Mesodermal cell (in vitro differentiated cells): ENCODE measurements at regions not wholly inside any gene's neighbourhood (a gene's known extent, or its start where the extent isn't known, plus 50 kb on each side); places are given as distances from the start of the nearest gene placed in this dataset.

ENCODE experiments used
- H3K27ac ChIP-seq: 2 replicates; pipeline ENCODE4 v1.7.0; 2013; ENCODE audit warnings: mild to moderate bottlenecking, low read depth, low read length, moderate library complexity; ENCODE audit not compliant: severe bottlenecking
- H3K36me3 ChIP-seq: 2 replicates; pipeline ENCODE4 v1.7.1; 2013; ENCODE audit warnings: mild to moderate bottlenecking, low read length, moderate library complexity; ENCODE audit not compliant: control insufficient read depth, insufficient read depth
- H3K4me1 ChIP-seq: one replicate; pipeline ENCODE4 v1.7.1; 2013; ENCODE audit warnings: mild to moderate bottlenecking, low read length; ENCODE audit not compliant: insufficient read depth, control insufficient read depth, poor library complexity, severe bottlenecking
- H3K4me3 ChIP-seq: 2 replicates; pipeline ENCODE4 v1.7.0; 2013; ENCODE audit warnings: low read length, control low read depth, mild to moderate bottlenecking; ENCODE audit not compliant: insufficient read depth, poor library complexity, severe bottlenecking; ENCODE audit errors: extremely low read depth
- H3K9me3 ChIP-seq: 2 replicates; pipeline ENCODE4 v1.7.1; 2013; ENCODE audit warnings: mild to moderate bottlenecking, low read length, moderate library complexity; ENCODE audit not compliant: control insufficient read depth
- WGBS, 2 experiments: methylation state at CpG; one replicate each; pipeline ENCODE4 v1.1.5; 2013; ENCODE audit warnings: missing lambda C conversion rate in 2 of 2; ENCODE audit not compliant: insufficient coverage in 2 of 2; 5-methylcytosine and 5-hydroxymethylcytosine counted together

DNA sequence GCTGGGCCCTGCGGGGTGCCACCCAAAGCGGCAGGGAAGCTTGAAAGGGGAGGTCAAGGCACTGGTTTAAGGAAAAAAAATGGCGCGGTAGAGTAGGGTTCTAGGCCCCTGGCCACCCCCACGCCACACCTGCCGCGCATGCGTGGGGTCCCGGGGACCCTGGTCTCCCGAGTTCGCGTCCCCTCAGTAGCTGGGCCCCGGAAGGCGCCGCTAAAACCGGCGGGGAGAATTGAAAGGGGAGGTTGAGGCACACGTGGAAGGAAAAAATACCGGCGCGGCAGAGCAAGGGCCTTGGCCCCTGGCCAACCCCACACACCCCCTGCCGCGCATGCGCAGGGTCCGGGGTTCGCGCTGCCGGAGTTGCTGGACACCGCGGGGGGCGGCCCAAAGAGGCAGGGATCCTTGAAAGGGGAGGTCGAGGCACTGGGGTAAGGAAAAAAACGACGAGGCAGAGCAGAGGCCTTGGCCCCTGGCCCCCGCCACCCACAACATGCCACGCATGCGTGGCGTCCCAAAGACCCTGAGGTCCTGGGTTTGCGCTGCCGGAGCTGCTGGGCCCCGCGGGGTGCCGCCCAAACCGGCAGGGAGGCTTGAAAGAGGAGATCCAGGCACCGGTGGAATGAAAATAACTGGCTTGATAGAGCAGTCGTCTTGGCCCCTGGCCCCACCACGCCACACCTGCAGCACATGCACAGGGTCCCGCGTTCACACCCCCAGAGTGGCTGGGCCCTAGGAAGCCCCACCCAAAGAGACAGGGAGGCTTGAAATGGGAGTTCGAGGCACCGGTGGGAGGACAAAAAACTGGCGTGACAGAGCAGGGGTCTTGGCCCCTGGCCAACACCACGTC, 314.5 kb downstream of the ALG10 start:
- Histone ChIP-seq H3K4me1 (no peaks in the 10 kb centered on the region), H3K27ac (no peak overlapping the region), H3K4me3 (no peak overlapping the region), H3K36me3 (no peaks in the 10 kb centered on the region), H3K9me3 (peaks cover 55% of the 10 kb centered on the region)
- WGBS, 2 experiments: 86 to 88% methylated on average over 44 to 47 of the region's 53 CpGs

DNA sequence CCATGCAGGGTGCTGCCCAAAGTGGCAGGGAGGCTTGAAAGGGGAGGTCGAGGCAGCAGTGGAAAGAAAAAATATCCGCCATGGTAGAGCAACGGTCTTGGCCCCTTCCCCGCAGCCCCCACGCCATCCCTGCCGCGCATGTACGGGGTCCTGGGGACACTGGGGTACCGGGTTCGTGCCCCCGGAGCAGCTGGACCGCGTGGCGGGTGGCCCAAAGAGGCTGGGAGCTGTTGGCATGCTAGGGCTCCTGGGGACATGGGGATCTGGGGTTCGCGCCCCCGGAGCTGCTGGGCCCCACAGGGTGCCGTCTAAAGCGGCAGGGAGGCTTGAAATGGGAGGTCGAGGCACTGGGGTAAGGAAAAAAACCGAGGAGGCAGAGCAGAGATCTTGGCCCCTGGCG, 316.5 kb downstream of the ALG10 start:
- H3K4me1 ChIP-seq: no peaks in the 10 kb centered on the region
- no peak overlapping the region for H3K27ac ChIP-seq
- H3K36me3 ChIP-seq: no peaks in the 10 kb centered on the region
- H3K4me3 ChIP-seq: no peak overlapping the region
- WGBS, 2 experiments: 79 to 83% methylated on average over 21 to 22 of the region's 22 CpGs
- H3K9me3 ChIP-seq: peaks cover 65% of the 10 kb centered on the region

DNA sequence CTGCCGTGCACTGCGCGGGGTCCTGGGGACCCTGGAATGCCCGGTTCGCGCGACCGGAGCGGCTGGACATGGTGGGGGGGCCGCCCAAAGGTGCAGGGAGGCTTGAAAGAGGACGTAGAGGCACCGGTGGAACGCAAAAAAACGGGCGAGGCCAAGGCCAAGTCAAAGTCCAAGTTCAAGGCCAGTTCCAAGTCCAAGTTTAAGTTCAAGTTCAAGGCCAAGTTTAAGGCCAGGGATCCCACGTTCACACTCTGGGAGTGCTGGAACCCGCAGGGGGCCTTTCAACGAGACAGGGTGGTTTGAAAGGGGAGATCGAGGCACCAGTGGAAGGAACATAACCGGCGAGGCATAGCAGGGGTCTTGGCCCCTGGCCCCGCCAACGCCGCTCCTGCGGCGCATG, 317.6 kb downstream of the ALG10 start:
- H3K4me1 ChIP-seq: no peaks in the 10 kb centered on the region
- 80 to 82% methylated on average over 19 to 25 of the region's 26 CpGs for WGBS, 2 experiments
- H3K36me3 ChIP-seq: no peaks in the 10 kb centered on the region
- H3K4me3 ChIP-seq: no peak overlapping the region
- peaks cover 58% of the 10 kb centered on the region for H3K9me3 ChIP-seq
- no peak overlapping the region for H3K27ac ChIP-seq

DNA sequence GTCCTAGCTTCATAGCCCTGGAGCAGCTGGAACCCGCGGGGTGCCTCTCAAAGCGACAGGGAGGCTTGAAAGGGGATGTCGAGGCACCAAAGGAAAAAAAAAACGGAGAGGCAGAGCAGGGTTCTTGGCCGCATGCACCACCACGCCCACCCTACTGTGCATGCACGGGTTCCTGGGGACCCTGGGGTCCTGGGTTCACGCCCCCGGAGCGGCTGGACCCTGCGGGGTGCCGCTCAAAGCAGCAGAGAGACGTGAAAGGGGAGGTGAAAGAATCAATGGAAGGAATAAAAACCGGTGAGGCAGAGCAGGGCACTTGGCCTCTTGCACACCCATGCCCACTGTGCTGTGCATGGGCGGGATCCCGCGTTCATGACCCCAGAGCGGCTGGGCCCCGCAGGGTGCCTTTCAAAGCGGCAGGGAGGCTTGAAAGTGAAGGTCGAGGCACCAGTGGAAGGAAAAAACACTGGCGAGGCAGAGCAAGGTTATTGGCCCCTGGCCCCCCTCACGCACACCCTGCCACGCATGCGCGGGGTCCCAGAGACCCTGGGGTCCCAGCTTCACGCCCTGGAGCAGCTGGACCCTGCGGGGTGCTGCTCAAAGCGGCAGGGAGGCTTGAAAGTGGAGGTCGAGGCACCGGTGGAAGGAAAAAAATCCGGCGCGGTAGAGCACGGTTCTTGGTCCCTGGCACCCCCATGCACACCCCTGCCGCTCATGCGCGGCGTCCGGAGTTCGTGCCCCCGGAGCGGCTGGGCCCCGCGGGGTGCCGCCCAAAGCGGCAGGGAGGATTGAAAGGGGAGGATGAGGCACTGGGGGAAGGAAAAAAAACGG, 318.5 kb downstream of the ALG10 start:
- H3K9me3 ChIP-seq: peaks cover 51% of the 10 kb centered on the region
- WGBS, 2 experiments: 68 to 69% methylated on average over 40 to 42 of the region's 49 CpGs
- H3K4me1 ChIP-seq: no peaks in the 10 kb centered on the region
- H3K4me3 ChIP-seq: no peak overlapping the region
- no peak overlapping the region for H3K27ac ChIP-seq
- H3K36me3 ChIP-seq: no peaks in the 10 kb centered on the region

DNA sequence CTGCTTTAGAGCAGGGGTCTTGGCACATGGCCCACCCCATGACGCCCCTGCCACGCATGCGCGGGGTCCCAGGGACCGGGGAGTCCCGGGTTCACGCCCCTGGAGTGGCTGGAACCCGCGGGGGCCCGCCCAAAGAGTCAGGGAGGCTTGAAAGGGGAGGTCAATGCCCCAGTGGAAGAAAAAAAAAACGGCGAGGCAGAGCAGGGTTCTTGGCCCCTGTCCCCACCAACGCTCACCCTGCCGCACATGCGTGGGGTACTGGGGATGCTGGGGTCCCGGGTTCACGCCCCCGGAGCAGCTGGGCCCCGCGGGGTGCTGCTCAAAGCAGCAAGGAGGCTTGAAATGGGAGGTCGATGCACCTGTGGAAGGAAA, 319.1 kb downstream of the ALG10 start:
- no peak overlapping the region for H3K4me3 ChIP-seq
- WGBS, 2 experiments: 66 to 70% methylated on average over 18 to 21 of the region's 21 CpGs
- peaks cover 53% of the 10 kb centered on the region for H3K9me3 ChIP-seq
- H3K27ac ChIP-seq: no peak overlapping the region
- no peaks in the 10 kb centered on the region for H3K36me3 ChIP-seq
- H3K4me1 ChIP-seq: no peaks in the 10 kb centered on the region

DNA sequence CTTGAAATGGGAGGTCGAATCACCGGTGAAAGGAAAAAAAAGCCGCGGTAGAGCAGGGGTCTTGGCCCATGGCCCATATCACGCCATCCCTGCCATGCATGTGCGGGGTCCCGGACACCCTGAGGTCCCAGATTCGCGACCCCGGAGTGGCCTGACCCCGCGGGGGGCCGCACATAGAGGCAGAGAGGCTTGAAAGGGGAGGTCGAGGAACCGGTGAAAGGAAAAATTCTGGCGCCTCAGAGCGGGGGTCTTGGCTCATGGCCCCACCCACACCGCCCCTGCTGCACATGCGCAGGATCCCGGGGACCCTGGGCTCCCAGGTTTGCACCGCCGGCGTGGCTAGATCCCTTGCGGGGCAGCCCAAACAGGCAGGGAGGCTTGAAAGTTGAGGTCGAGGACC, 319.8 kb downstream of the ALG10 start:
- Histone ChIP-seq H3K4me3 (no peak overlapping the region), H3K27ac (no peak overlapping the region), H3K36me3 (no peaks in the 10 kb centered on the region), H3K4me1 (no peaks in the 10 kb centered on the region), H3K9me3 (peaks cover 60% of the 10 kb centered on the region)
- WGBS, 2 experiments: 76 to 78% methylated on average over 23 to 24 of the region's 25 CpGs

DNA sequence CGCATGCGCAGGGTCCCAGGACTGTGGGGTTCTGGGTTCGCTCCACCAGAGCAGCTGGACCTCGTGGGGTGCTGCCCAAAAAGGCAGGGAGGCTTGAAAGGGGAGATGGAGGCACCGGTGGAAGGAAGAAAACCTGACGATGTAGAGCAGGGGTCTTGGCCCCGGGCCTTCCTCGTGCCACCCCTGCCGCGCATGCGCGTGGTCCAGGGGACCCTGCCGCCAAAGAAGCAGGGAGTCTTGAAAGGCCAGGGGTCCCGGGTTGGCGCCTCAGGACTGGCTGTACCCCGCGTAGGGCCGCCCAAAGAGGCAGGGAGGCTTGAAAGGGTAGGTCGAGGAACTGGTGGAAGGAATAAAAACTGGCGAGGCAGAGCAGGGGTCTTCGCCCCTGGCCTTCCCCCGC, 321.0 kb downstream of the ALG10 start:
- Histone ChIP-seq H3K36me3 (no peaks in the 10 kb centered on the region), H3K4me3 (no peak overlapping the region), H3K9me3 (peaks cover 70% of the 10 kb centered on the region), H3K4me1 (no peaks in the 10 kb centered on the region), H3K27ac (no peak overlapping the region)
- WGBS, 2 experiments: 89 to 96% methylated on average over 16 to 21 of the region's 22 CpGs

DNA sequence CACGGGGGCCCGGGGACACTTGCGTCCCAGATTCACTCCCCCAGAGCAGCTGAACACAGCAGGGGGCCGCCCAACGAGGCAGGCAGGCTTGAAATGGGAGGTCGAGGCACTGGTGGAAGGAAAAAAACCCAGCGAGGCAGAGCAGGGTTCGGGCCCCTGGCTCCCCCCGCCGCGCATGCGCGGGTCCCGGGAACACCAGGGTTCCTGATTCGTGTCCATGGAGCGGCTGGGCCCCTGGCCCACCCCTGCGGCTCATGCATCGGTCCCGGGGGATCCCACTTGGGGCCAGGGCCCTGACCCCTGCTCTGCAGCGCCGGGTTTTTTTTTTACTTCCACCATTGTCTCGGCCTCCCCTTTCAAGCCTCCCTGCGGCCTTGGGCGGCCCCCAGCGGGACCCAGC, 321.5 kb downstream of the ALG10 start:
- Histone ChIP-seq H3K9me3 (peaks cover 69% of the 10 kb centered on the region), H3K4me1 (no peaks in the 10 kb centered on the region), H3K36me3 (no peaks in the 10 kb centered on the region), H3K4me3 (no peak overlapping the region), H3K27ac (no peak overlapping the region)
- WGBS, 2 experiments: 86 to 88% methylated on average over 25 of the region's 25 CpGs

DNA sequence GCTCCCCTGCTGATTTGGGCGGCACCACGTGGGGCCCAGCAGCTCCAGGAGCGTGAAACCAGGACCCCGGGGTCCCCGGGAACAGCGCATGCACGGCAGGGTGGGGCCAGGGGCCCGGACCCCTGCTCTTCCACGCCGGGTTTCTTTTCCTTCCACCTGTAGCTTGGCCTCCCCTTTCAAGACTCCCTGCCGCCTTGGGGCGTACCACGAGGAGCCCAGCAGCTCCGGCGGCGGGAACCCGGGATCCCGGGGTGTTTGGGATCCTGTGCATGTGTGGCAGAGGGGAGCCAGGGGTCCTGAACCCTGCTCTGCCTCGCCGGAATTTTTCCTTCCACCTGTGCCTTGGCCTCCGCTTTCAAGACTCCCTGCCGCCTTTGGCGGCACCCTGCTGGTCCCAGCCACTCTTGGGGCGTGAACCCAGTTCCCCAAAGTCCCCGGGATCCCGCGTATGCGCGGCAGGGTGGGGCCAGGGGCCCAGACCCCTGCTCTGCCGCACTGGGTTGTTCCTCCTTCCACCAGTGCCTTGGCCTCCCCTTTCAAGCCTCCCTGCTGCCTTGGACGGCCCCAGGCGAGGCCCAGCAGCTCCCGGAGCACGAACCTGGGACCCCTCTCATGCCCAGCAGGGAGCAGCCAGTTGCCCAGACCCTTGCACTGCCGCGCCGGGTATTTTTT, 322.7 kb downstream of the ALG10 start:
- H3K4me3 ChIP-seq: no peak overlapping the region
- H3K9me3 ChIP-seq: peaks cover 69% of the 10 kb centered on the region
- WGBS, 2 experiments: 72 to 77% methylated on average over 27 to 33 of the region's 37 CpGs
- no peak overlapping the region for H3K27ac ChIP-seq
- no peaks in the 10 kb centered on the region for H3K36me3 ChIP-seq
- no peaks in the 10 kb centered on the region for H3K4me1 ChIP-seq

DNA sequence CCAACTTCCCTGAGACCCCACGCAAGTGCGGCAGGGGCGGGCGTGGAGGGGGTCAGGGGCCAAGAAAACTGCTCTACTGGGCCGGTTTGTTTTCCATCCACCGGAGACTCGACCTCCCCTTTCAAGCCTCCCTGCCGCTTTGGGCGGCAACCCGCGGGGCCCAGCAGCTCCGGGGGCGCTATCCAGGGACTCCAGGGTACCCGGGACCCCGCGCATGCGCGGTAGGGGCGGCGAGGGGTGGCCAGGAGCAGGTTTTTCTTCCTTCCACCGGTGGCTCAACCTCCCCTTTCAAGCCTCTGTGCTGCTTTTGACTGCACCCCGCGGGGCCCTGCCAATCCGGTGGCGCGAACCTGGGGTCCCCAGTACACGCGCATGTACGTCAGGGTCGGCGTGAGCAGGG, 323.5 kb downstream of the ALG10 start:
- H3K4me1 ChIP-seq: no peaks in the 10 kb centered on the region
- WGBS, 2 experiments: 77 to 79% methylated on average over 31 of the region's 31 CpGs
- H3K4me3 ChIP-seq: no peak overlapping the region
- no peak overlapping the region for H3K27ac ChIP-seq
- H3K9me3 ChIP-seq: peaks cover 72% of the 10 kb centered on the region
- H3K36me3 ChIP-seq: no peaks in the 10 kb centered on the region
